DMS114 treated with DMSO at 0.1 percent for 48 hours (cell line): ENCODE measurements at regions not wholly inside any gene's neighbourhood (a gene's known extent, or its start where the extent isn't known, plus 50 kb on each side); places are given as distances from the start of the nearest gene placed in this dataset.
"Not testable (repeated sequence)": the region's sequence is repeated elsewhere in the genome, so short reads cannot be mapped to it uniquely, and the experiment has no call there.

ENCODE experiments used
- DNase-seq: peaks from one replicate; lab custom pipeline; 2025; ENCODE audit not compliant: unreplicated experiment; lab: John Stamatoyannopoulos, UW

DNA sequence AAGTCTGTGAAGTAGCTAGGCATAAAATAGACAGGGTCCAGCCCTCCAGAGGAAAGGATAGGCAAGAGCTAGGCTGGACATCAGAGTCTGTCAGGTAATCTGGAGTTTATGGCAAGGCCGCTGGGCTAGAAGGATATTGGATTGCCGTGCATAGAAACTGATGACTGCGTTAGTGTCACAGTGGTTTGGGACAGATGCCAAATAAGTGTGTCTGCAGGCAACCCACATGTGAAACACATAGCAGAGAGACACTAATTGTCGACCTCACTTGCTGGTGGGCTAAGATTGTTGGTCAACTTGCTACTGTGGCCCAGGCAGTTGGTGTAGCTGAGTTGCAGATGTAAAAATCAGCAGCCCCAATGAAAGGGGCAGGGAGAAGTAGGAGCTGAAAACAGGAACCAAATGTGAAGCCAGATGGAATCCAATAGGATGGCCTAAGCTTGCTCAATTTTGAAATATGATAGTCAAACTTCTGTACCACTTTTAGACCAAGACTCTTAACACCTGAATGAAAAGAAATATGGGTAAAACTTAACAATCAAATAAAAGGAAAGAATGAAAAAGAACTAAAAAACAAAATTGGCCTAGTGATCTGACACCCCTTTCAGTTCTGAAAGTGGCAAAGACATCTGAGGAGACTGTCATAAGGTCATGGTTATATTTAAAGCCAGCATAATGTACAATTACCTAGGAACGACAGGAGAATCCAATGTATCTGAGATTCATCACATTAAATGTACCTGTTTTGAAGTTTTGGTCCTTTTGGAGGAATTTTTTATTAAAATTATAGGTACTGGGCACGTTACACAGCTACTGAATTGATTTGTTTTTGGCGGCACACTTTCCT lies 243.3 kb upstream of the ACTBL2 start:
- DNase-seq: no peak

- DNase-seq: no peak
Observed at GRCh38 chr5:57724836-57725235, 242.2 kb upstream of the ACTBL2 start.

DNA sequence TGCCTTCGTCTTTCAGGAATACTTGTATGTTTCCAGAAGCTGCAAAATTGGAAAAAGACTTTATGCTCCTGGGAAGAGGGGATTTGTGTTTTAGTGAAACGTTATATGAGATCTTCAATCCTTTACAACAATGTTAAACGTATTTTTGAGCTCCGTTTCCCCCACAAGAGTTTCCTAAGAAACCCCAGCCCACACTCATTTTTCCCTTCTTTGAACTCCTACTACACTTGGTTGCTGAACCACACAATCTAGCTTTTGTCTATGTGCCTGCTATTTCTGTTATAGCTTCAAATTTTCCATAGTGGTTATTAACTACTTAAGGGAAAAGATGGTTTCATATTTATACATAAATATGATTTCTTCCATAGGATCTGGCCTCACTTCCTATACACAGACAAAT lies 238.6 kb upstream of the ACTBL2 start:
- no peak for DNase-seq

DNA sequence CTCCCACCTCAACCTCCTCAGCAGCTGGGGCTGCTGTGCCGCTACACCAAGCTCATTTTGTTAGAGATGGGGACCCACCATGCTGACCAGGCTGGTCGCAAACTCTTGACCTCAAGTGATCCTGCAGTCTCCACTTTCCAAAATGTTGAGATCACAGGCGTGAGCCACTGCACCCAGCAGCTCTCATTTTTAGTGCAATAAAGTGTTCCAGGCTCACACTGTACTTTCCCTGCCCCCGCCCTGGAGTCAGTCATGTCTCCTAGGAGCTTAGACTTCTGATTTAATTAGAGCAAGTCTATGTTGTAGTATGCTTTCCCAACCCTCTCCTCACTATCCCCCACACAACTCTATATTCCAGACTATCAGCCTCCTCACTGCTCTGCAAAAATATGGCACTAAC lies 238.0 kb upstream of the ACTBL2 start:
- DNase-seq: no peak

- DNase-seq: no peak
Observed at GRCh38 chr5:57719216-57719615, 236.6 kb upstream of the ACTBL2 start.

DNA sequence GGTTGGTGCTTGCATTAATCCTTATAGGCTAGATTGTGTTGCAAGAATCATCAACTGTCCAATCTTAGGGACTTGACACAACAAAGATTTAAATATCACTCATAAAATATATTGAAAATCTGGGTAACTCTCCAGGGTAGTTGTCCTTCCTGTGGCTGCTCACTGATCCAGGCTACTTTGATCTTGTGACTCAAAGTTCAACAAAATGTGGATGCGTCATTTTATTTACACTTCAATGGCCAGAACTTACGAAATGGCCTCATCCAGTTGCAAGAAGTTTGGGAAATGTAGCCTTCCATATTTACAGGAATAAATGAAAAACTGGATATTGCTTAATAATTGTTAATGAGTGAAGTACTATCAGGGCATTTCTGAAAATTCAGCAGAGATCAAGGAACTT lies 235.5 kb upstream of the ACTBL2 start:
- no peak for DNase-seq

DNA sequence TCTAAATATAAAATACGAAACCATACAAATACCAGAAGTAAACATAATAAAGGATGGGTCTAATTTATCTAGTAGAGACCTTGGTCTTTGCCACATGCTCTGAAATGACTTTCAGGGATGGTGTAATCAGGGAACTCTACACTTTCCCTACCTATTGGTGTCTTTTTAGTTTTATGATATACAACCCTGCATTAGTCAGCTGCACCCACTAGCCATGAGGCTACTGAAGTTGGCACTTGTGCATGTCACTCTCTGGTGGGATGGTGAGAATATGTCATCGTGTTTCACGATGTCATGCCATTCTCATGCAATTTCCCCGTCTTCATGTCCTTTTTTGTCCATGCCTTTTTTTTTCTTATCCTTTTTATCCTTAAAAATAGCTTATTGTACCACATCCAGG lies 234.9 kb upstream of the ACTBL2 start:
- no peak for DNase-seq

DNA sequence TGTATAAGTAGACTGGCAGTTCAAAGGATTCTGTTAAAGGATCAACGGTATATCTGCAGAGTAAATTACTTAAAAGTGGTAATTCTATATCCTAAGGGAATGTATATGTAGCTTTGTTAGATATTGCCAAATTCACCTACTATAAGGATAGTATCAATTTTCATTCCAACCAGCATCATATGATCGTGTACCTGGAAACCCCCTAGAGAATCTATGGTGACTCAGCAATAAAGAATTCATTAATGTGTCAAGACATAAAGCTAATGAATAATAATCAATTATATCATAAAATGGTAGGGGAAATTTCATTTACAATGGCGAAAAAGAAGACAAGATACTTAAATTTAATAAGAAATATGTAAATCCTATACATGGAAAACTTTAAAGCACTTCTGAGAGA lies 234.1 kb upstream of the ACTBL2 start:
- no peak for DNase-seq

DNA sequence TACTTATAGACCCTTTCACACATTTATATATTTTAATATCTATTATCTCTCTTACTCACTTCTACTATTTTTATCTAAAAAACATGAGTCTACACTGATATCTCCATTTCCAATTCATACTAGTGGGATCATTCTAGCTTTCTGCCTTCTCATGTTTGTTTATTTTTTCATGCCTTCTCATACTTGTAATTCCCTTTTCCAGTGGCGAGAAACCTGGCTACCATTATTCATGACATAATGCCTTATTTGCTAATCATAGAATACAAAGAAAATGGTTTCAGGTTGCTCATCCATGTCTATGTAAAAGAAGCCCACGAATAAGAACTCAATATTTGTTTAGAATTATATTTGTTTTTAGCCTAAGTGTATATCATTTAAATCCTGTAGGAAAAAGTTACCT lies 232.7 kb upstream of the ACTBL2 start:
- no peak for DNase-seq

DNA sequence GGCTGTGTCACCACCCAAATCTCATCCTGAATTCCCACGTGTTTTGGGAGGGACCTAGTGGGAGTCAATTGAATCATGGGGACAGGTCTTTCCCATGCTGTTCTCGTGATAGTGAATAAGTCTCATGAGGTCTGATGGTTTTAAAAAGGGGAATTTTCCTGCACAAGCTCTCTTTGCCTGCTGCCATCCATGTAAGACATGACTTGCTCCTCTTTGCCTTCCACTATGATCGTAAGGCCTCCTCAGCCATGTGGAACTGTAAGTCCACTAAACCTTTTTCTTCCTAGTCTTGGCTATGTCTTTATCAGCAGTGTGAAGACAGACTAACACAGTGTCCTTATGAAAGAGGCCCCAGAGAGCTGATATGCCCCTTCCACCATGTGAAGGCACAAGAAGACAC lies 230.9 kb upstream of the ACTBL2 start:
- not testable (repeated sequence) for DNase-seq

GRCh38 chr5:57711946-57712345 lies 229.3 kb upstream of the ACTBL2 start:
- no peak for DNase-seq

DNA sequence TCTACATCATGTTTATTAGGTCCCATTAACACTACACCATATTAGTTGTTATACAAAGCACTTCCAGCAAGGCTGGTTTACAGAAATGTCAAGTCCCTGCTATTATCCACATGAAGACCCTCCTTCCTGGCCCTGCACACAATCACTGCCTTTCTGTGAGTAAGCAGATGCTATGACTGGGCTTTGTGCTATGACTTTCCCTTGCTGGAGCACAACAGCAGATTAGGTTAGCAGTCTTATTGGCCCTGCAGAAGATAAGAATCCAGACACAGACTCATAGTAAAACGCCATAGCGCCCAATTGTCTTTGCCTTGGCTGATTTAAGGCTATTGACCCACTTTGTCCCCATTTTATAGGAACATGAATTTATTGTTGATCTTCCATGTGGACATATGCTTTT lies 228.9 kb upstream of the ACTBL2 start:
- no peak for DNase-seq

GRCh38 chr5:57710126-57710525 lies 227.5 kb upstream of the ACTBL2 start:
- no peak for DNase-seq

DNA sequence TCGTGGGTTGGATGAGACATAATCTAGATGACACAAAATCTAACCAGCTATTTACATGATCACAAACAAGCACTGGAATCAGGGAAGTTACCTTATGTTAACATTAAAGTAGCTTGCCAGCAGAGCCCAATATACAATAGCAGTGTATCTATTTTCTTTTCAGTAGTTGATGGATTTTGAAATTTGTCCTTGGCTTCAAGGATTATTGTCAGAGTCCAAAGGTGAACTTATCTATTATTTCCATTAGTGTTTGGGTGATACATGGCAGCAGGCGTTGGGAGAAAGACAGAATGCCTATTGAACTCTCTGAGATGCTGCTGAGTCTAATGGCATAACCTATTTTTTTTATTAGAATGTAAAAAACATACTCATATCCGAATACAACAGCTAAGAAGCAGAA lies 223.2 kb upstream of the ACTBL2 start:
- no peak for DNase-seq

- no peak for DNase-seq
Observed at GRCh38 chr5:57703721-57704120, 221.1 kb upstream of the ACTBL2 start.

GRCh38 chr5:57700484-57700883 lies 217.9 kb upstream of the ACTBL2 start:
- no peak for DNase-seq

DNA sequence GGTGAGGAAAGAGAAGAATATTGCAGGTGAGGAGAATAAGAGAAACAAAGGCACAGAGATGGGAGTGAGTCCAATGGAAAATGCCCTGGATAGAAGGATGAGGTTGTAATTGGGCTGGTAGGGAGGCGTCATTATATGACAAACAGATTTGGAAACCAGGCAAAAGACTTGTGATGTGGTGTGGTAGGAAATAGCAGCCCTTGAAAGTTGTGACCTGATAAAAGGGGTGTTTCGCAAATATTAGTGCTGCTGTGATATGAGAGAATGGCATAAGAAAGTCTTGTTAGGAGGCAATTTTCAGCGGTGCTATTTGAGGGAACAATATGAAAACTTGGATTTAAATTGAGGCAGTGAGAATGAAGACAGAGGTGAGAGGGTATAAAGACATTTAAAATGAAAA lies 217.5 kb upstream of the ACTBL2 start:
- no peak for DNase-seq

DNA sequence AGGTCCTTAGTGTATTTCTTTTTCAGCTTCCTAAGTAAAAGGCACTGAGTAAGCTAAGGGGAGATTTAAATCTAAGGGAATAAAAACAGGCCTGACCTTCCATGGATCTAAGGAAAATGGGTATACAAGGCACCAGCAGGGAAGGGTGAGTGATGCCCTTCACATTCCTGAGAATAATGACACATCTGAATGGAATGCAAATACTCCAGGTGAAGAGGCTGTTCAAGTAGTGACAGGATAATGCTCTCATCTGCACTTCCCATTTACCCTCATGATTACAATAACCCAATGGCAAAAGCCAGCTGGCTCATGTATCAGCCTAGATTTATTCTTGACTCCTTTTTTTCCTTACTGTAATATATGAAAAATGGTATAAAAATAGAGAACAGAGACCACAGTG lies 216.2 kb upstream of the ACTBL2 start:
- no peak for DNase-seq

DNA sequence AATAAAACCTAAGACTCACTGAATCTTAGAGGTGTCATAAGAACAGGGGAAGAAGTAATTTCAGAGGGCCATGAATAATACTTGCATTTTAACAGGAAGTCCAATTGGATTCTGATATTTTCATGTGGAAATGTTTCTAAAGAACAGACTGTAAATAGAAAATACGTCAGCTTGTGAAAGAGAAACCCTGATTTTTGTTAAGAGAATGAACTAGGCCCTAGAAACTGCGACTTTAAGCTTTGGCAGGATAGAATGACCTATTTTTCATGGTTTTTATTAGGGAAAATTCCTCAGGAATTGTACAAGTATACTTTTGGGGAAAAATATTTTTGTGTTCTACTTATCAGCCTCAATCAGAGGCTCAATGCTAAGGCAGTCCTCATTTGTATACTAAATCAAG lies 215.5 kb upstream of the ACTBL2 start:
- no peak for DNase-seq

DNA sequence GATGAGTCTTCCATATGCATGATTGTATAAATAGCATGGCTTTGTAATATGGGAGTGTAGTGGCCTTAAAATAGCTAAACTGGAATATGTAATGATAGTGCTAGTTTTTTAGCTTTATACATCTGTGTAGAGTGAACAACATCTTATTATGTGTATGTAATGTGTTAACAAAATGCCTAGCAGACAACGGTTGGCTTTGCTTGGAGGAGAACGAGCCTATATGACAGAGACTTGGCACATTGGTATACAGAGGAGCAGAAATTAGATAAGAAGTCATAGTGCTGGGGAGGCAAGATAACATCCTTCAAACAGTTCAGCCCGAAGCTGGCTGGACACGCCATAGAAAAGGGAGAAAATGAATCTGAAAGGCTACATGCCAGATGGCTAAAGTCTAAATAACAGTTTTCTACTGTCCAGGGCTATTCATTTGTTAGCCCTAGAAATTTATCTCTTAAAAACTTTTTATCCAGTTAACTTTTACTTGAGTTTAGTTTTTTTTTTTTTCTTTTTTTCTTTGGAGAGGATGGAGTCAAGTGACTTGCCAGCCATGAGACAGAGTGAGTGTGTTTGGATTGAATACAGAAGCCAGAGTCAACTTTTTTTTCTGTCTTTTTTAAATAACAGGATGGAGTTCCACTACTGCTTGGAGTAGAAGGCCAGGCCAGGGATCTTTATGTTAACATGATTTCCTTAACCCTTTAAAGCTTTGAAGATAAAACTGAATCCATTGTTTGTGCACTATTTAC lies 214.4 kb upstream of the ACTBL2 start:
- DNase-seq: no peak

DNA sequence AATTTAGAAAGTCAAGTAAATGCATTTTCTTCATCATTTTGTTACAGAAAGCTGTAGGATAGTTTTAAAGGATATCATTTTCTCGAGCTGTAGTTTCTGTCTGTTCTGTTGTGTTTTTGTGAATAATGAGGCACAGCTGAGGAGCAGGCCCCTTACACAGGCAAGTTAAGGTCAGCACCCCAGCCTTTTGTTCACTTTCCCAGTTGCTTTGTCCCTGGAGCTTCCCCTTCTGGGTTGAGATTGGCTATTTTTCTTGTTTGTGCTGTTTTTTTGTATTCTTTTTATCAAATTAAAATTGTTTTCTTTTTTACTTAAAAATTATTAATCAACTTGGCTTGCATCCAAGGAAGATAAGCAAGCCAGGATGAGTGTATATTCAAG lies 213.8 kb upstream of the ACTBL2 start:
- no peak for DNase-seq

- no peak for DNase-seq
Observed at GRCh38 chr5:57695706-57696388, 213.2 kb upstream of the ACTBL2 start.
